OCI-LY3 (cell line): ENCODE measurements at regions not wholly inside any gene's neighbourhood (a gene's known extent, or its start where the extent isn't known, plus 50 kb on each side); places are given as distances from the start of the nearest gene placed in this dataset.

ENCODE experiments used
- H2AFZ ChIP-seq: fragments of 200-600, 300-600 bp; shearing (Covaris generic); 2 replicates; pipeline ENCODE4 v1.6.0; 2014; ENCODE audit warnings: antibody characterized with exemption, low read depth, low read length
- H3K27ac ChIP-seq: fragments of 200-600, 300-600 bp; sonication (generic); 2 replicates; pipeline ENCODE4 v1.5.1; 2014; ENCODE audit warnings: mild to moderate bottlenecking, low read length, moderate library complexity, mixed read lengths
- H3K27me3 ChIP-seq: fragments of 200-600, 300-600 bp; sonication (generic); 2 replicates; pipeline ENCODE4 v1.6.1; 2014; ENCODE audit warnings: low read depth, low read length, mixed read lengths
- H3K36me3 ChIP-seq: fragments of 200-600, 300-600 bp; sonication (generic); replicated peaks from 2 replicates; pipeline ENCODE3; 2014; ENCODE audit warnings: low read depth, low read length, mixed read lengths
- H3K4me1 ChIP-seq: fragments of 300-600, 200-600 bp; sonication (generic); 2 replicates; pipeline ENCODE4 v1.6.1; 2014; ENCODE audit warnings: low read length, mixed read lengths
- H3K4me2 ChIP-seq: fragments of 200-600, 300-600 bp; sonication (generic); 2 replicates; pipeline ENCODE4 v1.6.1; 2014; ENCODE audit warnings: low read length, mixed read lengths
- H3K4me3 ChIP-seq: fragments of 300-600, 200-600 bp; sonication (generic); 2 replicates; pipeline ENCODE4 v1.5.1; 2014; ENCODE audit warnings: antibody characterized with exemption, mild to moderate bottlenecking, low read length, moderate library complexity
- H3K79me2 ChIP-seq: fragments of 300-600, 200-600 bp; shearing (Covaris generic); 2 replicates; pipeline ENCODE4 v1.6.1; 2014; ENCODE audit warnings: mild to moderate bottlenecking, low read length, mixed read lengths
- H3K9ac ChIP-seq: fragments of 300-600, 200-600 bp; shearing (Covaris generic); 2 replicates; pipeline ENCODE4 v1.6.0; 2014; ENCODE audit warnings: mild to moderate bottlenecking, low read length, moderate library complexity
- H3K9me3 ChIP-seq: fragments of 200-600, 300-600 bp; shearing (Covaris generic); 2 replicates; pipeline ENCODE4 v1.6.1; 2014; ENCODE audit warnings: low read length, mixed read lengths; ENCODE audit not compliant: insufficient read depth
- H4K20me1 ChIP-seq: fragments of 200-600, 300-600 bp; sonication (generic); 2 replicates; pipeline ENCODE4 v1.6.1; 2016; ENCODE audit warnings: low read length, mixed read lengths; ENCODE audit not compliant: insufficient read depth
- CTCF ChIP-seq: fragments of 200-600, 300-600 bp; sonication (generic); IDR thresholded peaks from 2 replicates; pipeline ENCODE4 v1.5.1; 2014; ENCODE audit warnings: antibody characterized with exemption, low read length, low read depth
- EZH2phosphoT487 ChIP-seq: fragments of 200-600 bp; shearing (Covaris generic); IDR thresholded peaks from 2 replicates; pipeline ENCODE4 v1.6.1; 2018; ENCODE audit warnings: antibody characterized with exemption, mixed run types, low read depth

DNA sequence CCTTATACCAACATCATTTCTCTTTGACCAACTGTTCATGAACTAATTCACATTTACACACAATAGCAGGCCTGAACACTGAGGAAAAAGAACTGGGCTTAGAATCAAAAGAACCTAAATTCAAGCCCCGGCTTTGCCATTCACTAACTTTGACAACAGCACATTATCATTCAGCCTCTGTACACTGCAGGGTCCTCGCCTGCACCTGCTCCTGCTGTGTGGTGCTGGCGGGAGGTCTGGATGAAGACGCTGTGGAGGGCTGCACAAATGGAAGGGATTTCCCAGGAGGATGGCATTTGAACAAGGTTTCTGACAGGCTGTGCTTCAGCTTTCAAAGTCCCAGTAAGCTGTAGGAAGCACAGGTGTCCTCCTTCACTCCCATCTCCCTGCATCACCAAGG, 151.2 kb downstream of the ZDHHC21 start:
- Histone ChIP-seq H3K9me3 (no peaks in the 10 kb centered on the region), H3K79me2 (no peaks in the 10 kb centered on the region), H3K27ac (no peak overlapping the region), H3K9ac (no peak overlapping the region), H4K20me1 (no peaks in the 10 kb centered on the region), H3K4me3 (no peak overlapping the region), H3K36me3 (no peaks in the 10 kb centered on the region), H3K4me1 (no peaks in the 10 kb centered on the region), H3K4me2 (no peak overlapping the region), H2AFZ (no peak overlapping the region), H3K27me3 (peaks cover 12% of the 10 kb centered on the region; the same call in 1 of the 2 replicates)
- TF ChIP-seq EZH2phosphoT487 (no peak), CTCF (no peak)

GRCh38 chr9:14538526-14538925, 154.7 kb downstream of the ZDHHC21 start:
- Histone ChIP-seq H3K27ac (no peak overlapping the region), H3K4me1 (peaks cover 25% of the 10 kb centered on the region), H4K20me1 (no peaks in the 10 kb centered on the region), H3K9ac (no peak overlapping the region), H3K27me3 (peaks cover 5% of the 10 kb centered on the region; the same call in 1 of the 2 replicates), H3K36me3 (no peaks in the 10 kb centered on the region), H3K9me3 (no peaks in the 10 kb centered on the region), H3K4me3 (no peak overlapping the region), H3K79me2 (no peaks in the 10 kb centered on the region), H2AFZ (no peak overlapping the region), H3K4me2 (no peak overlapping the region)
- TF ChIP-seq CTCF = no peak
- TF ChIP-seq EZH2phosphoT487 = no peak

GRCh38 chr9:14535161-14535955, 157.9 kb downstream of the ZDHHC21 start:
- no peak for TF ChIP-seq CTCF
- no peak for TF ChIP-seq EZH2phosphoT487
- Histone ChIP-seq H3K36me3 (no peaks in the 10 kb centered on the region), H3K79me2 (no peaks in the 10 kb centered on the region), H3K4me2 (peak overlapping the region; percentile 94), H3K9ac (peak overlapping the region; percentile 14; the same call in 1 of the 2 replicates), H3K9me3 (no peaks in the 10 kb centered on the region), H4K20me1 (no peaks in the 10 kb centered on the region), H2AFZ (peak overlapping the region; percentile 15), H3K4me1 (peaks cover 56% of the 10 kb centered on the region), H3K27ac (no peak overlapping the region), H3K4me3 (peak overlapping the region; percentile 73), H3K27me3 (0 out of 2 replicates have a peak, but pooled peaks cover 6% of the 10 kb centered on the region)

DNA sequence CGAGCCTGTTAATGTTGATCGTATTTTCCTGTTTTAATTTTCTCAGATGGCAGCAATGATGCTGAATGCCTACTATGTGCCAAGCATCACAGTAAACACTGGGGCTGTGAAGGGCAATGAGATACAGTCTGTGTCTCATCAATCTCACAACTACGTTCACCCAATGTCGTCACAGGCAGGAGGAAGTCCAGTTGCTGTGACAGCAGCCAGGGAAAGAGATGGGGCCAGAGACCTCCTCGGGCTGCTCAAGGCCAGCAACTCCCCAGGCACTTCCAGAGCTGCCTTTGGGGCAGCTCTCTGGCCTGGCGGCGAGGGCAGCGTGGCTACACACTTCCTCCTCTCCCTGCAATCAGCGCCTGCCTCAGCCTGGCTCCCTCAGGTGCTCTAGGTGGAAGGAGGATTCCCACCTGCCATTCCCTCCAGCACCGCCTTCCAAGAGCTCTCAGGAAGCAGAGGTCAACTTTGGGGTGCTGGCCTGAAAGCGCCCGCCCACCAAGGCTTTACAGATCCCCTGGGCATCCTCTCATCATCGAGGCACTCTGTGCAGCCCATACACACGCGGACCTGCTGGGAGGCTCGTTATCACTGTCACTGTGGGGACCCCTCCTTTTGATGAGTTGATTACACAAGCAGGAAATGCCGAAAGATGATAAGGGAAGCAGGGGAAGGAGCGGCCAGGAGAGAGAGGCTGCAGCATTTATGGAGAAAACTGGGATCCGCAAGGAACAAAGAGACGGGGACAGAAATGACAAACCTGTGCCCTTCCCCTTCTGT, 159.2 kb downstream of the ZDHHC21 start:
- Histone ChIP-seq H3K27me3 (peaks cover 14% of the 10 kb centered on the region), H3K79me2 (no peaks in the 10 kb centered on the region), H3K4me3 (peak overlapping the region; percentile 73), H3K4me1 (peaks cover 64% of the 10 kb centered on the region), H2AFZ (peak overlapping the region; percentile 60), H3K36me3 (no peaks in the 10 kb centered on the region), H3K27ac (no peak overlapping the region), H3K4me2 (peak overlapping the region; percentile 94), H3K9me3 (no peaks in the 10 kb centered on the region), H4K20me1 (no peaks in the 10 kb centered on the region), H3K9ac (peak overlapping the region; percentile 34)
- TF ChIP-seq EZH2phosphoT487 (no peak), CTCF (no peak)
